ENCODE measurements at regions not wholly inside any gene's neighbourhood (a gene's known extent, or its start where the extent isn't known, plus 50 kb on each side); places are given as distances from the start of the nearest gene placed in this dataset.

- CTCF ChIA-PET: no interaction called here
- H3K4me1 ChIP-seq (ENCODE audit: insufficient read depth, low read length): peaks cover 10% of the 10 kb centered on the region
- no peak for TF ChIP-seq EZH2phosphoT487 (IDR thresholded peaks at IDR 0.05; ENCODE audit: borderline replicate concordance, low read length)
- TF ChIP-seq EZH2 (IDR thresholded peaks at IDR 0.05; ENCODE audit: low read length, unreplicated experiment): no peak
- no peak for TF ChIP-seq CTCF (conservative IDR thresholded peaks at IDR 0.05; ENCODE audit: low read depth, low read length)
- H2AFZ ChIP-seq (ENCODE audit: low read length): no peak overlapping the region
- H3K9me3 ChIP-seq (ENCODE audit: low read length): no peaks in the 10 kb centered on the region
- no peaks in the 10 kb centered on the region for H3K9me2 ChIP-seq (replicated peaks; ENCODE audit: low read length)
- H3K79me2 ChIP-seq (ENCODE audit: low read length): no peaks in the 10 kb centered on the region
- H3F3A ChIP-seq (ENCODE audit: low read length, unreplicated experiment): no peaks in the 10 kb centered on the region
- no peaks in the 10 kb centered on the region for H3K36me3 ChIP-seq (ENCODE audit: low read depth, low read length)
- POLR2A ChIA-PET (ENCODE audit: unreplicated experiment): no interaction called here
- BruUV-seq (replicated peaks): no TSS peak
- no peaks in the 10 kb centered on the region for H4K20me1 ChIP-seq (ENCODE audit: low read length)
- intact Hi-C loops (cut with micrococcal nuclease): no loop called here
- no peak overlapping the region for H3K4me2 ChIP-seq (ENCODE audit: low read length)
- no peak overlapping the region for H3K9ac ChIP-seq (ENCODE audit: low read length)
- no peak overlapping the region for H3K27ac ChIP-seq (ENCODE audit: low read length)
- no peak for ATAC-seq
- no peaks in the 10 kb centered on the region for H3K27me3 ChIP-seq (ENCODE audit: low read length)
- DNase-seq: no peak
- H3K4me3 ChIP-seq (ENCODE audit: low read length): no peak overlapping the region
Observed at GRCh38 chr5:74380193-74380592, 260.3 kb downstream of the ENC1 start.

DNA sequence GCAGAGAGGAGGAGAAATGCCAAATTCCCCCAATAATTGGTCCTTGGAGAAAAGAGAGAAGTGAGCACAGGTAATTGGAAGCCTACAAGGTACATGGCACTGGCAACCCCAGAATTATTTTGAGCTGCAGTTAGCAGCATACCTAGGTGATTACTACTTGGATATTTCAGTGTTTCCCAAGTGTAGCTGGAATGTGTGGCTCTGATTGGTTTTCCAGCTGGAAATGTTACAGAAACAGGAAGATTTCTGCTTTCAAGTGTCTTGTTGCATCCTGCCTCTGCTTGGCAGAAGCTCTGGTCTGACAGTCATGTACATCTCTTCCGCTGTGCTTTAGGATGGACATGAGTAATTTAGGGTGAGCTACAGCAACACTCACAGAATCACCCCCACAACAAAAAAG lies 262.1 kb downstream of the ENC1 start:
- no peak overlapping the region for H3K9ac ChIP-seq (ENCODE audit: low read length)
- H3K4me1 ChIP-seq (ENCODE audit: insufficient read depth, low read length): peaks cover 10% of the 10 kb centered on the region
- no peaks in the 10 kb centered on the region for H3F3A ChIP-seq (ENCODE audit: low read length, unreplicated experiment)
- H3K27ac ChIP-seq (ENCODE audit: low read length): no peak overlapping the region
- H3K4me3 ChIP-seq (ENCODE audit: low read length): no peak overlapping the region
- intact Hi-C loops (cut with micrococcal nuclease): no loop called here
- no peak overlapping the region for H2AFZ ChIP-seq (ENCODE audit: low read length)
- POLR2A ChIA-PET (ENCODE audit: unreplicated experiment): no interaction called here
- no peaks in the 10 kb centered on the region for H3K36me3 ChIP-seq (ENCODE audit: low read depth, low read length)
- TF ChIP-seq EZH2 (IDR thresholded peaks at IDR 0.05; ENCODE audit: low read length, unreplicated experiment): no peak
- TF ChIP-seq EZH2phosphoT487 (IDR thresholded peaks at IDR 0.05; ENCODE audit: borderline replicate concordance, low read length): no peak
- no peak for TF ChIP-seq CTCF (conservative IDR thresholded peaks at IDR 0.05; ENCODE audit: low read depth, low read length)
- CTCF ChIA-PET: no interaction called here
- DNase-seq (no peak), ATAC-seq (no peak)
- no peaks in the 10 kb centered on the region for H3K9me2 ChIP-seq (replicated peaks; ENCODE audit: low read length)
- no peaks in the 10 kb centered on the region for H3K79me2 ChIP-seq (ENCODE audit: low read length)
- H4K20me1 ChIP-seq (ENCODE audit: low read length): no peaks in the 10 kb centered on the region
- H3K4me2 ChIP-seq (ENCODE audit: low read length): no peak overlapping the region
- no TSS peak for BruUV-seq (replicated peaks)
- no peaks in the 10 kb centered on the region for H3K9me3 ChIP-seq (ENCODE audit: low read length)
- no peaks in the 10 kb centered on the region for H3K27me3 ChIP-seq (ENCODE audit: low read length)

DNA sequence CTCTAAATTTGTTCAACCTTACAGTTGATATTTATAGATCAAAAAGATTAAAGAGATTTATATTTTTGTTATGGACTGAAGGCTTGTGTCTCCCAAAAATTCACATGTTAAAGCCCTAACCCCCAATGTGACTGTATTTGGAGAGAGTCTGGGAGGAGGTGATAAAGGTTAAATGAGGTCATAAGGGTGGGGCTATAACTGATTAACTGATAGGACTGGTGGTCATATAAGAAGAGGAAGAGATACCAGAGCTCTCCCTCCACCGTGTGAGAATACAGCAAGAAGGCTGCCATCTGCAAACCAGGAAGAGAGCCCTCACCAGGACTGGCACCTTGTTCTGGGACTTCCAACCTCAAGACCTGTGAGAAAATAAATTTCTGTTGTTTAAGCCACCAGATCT lies 264.3 kb downstream of the ENC1 start:
- ChIA-PET CTCF (no interaction called here), POLR2A (ENCODE audit: unreplicated experiment) (no interaction called here)
- no TSS peak for BruUV-seq (replicated peaks)
- Histone ChIP-seq H3K27ac (ENCODE audit: low read length) (no peak overlapping the region), H3K36me3 (ENCODE audit: low read depth, low read length) (no peaks in the 10 kb centered on the region), H3K27me3 (ENCODE audit: low read length) (no peaks in the 10 kb centered on the region), H3F3A (ENCODE audit: low read length, unreplicated experiment) (no peaks in the 10 kb centered on the region), H3K4me3 (ENCODE audit: low read length) (no peak overlapping the region), H3K79me2 (ENCODE audit: low read length) (no peaks in the 10 kb centered on the region), H3K9ac (ENCODE audit: low read length) (no peak overlapping the region), H2AFZ (ENCODE audit: low read length) (no peak overlapping the region), H3K4me1 (ENCODE audit: insufficient read depth, low read length) (no peaks in the 10 kb centered on the region), H3K4me2 (ENCODE audit: low read length) (no peak overlapping the region), H3K9me3 (ENCODE audit: low read length) (no peaks in the 10 kb centered on the region), H4K20me1 (ENCODE audit: low read length) (no peaks in the 10 kb centered on the region), H3K9me2 (replicated peaks; ENCODE audit: low read length) (no peaks in the 10 kb centered on the region)
- ATAC-seq (no peak), DNase-seq (no peak)
- intact Hi-C loops (cut with micrococcal nuclease): no loop called here
- TF ChIP-seq CTCF (conservative IDR thresholded peaks at IDR 0.05; ENCODE audit: low read depth, low read length) (no peak), EZH2 (IDR thresholded peaks at IDR 0.05; ENCODE audit: low read length, unreplicated experiment) (no peak), EZH2phosphoT487 (IDR thresholded peaks at IDR 0.05; ENCODE audit: borderline replicate concordance, low read length) (no peak)
